VCaP (cell line): ENCODE measurements at regions not wholly inside any gene's neighbourhood (a gene's known extent, or its start where the extent isn't known, plus 50 kb on each side); places are given as distances from the start of the nearest gene placed in this dataset.

Experiments used
- H3K27ac ChIP-seq: fragments of 450-650 bp; 2 replicates; pipeline ENCODE4 v1.5.1; 2017
- CTCF ChIP-seq: fragments of 450-650 bp; conservative IDR thresholded peaks from 2 replicates; pipeline ENCODE4 v1.5.1; 2017; ENCODE audit warnings: mild to moderate bottlenecking, moderate library complexity

- TF ChIP-seq CTCF = no peak
- H3K27ac ChIP-seq = no peak overlapping the region
Measured at GRCh38 chr18:11532758-11533512, 76.5 kb upstream of the SLC35G4 start.

- no peak overlapping the region for H3K27ac ChIP-seq
- no peak for TF ChIP-seq CTCF
Measured at GRCh38 chr18:11529081-11529480, 80.3 kb upstream of the SLC35G4 start.

- no peak overlapping the region for H3K27ac ChIP-seq
- TF ChIP-seq CTCF = no peak
Measured at GRCh38 chr18:11526675-11527074, 82.7 kb upstream of the SLC35G4 start.

- TF ChIP-seq CTCF = no peak
- no peak overlapping the region for H3K27ac ChIP-seq
Measured at GRCh38 chr18:11523804-11524203, 85.6 kb upstream of the SLC35G4 start.

- no peak for TF ChIP-seq CTCF
- H3K27ac ChIP-seq = no peak overlapping the region
Measured at GRCh38 chr18:11522992-11523391, 86.4 kb upstream of the SLC35G4 start.

- no peak overlapping the region for H3K27ac ChIP-seq
- TF ChIP-seq CTCF = no peak
Measured at GRCh38 chr18:11521853-11522252, 87.5 kb upstream of the SLC35G4 start.

- TF ChIP-seq CTCF = no peak
- no peak overlapping the region for H3K27ac ChIP-seq
Measured at GRCh38 chr18:11520536-11520935, 88.9 kb upstream of the SLC35G4 start.
